HepG2 (cell line): ENCODE measurements at regions not wholly inside any gene's neighbourhood (a gene's known extent, or its start where the extent isn't known, plus 50 kb on each side); places are given as distances from the start of the nearest gene placed in this dataset.

Source experiments
- ARHGAP35 ChIP-seq: sonication (generic); formaldehyde crosslinking; IDR thresholded peaks from 2 replicates; pipeline ENCODE4 v1.9.0; 2022; ENCODE audit warnings: mild to moderate bottlenecking, inconsistent platforms, moderate library complexity, missing genetic modification reagents, borderline replicate concordance
- EEA1 ChIP-seq: sonication (generic); formaldehyde crosslinking; IDR thresholded peaks from 2 replicates; pipeline ENCODE4 v1.5.1; 2020; ENCODE audit warnings: mild to moderate bottlenecking, missing genetic modification reagents, borderline replicate concordance
- GLI4 ChIP-seq: sonication (generic); formaldehyde crosslinking; IDR thresholded peaks from 2 replicates; pipeline ENCODE4 v1.5.1; 2020; ENCODE audit warnings: missing genetic modification reagents, mild to moderate bottlenecking, moderate library complexity, borderline replicate concordance
- NBN ChIP-seq: fragments of 450-650 bp; conservative IDR thresholded peaks from 2 replicates; pipeline ENCODE4 v1.6.1; 2017
- NR1H2 ChIP-seq: sonication (generic); formaldehyde crosslinking; IDR thresholded peaks from 2 replicates; pipeline ENCODE4 v1.8.1; 2022; ENCODE audit warnings: low read depth, missing genetic modification reagents, borderline replicate concordance
- RARG ChIP-seq: sonication (generic); formaldehyde crosslinking; IDR thresholded peaks from 2 replicates; pipeline ENCODE4 v1.4.0; 2020; ENCODE audit warnings: low read depth, mild to moderate bottlenecking, missing genetic modification reagents
- SMARCE1 ChIP-seq: fragments of 450-650 bp; IDR thresholded peaks from 2 replicates; pipeline ENCODE4 v1.6.1; 2017; ENCODE audit warnings: borderline replicate concordance
- ZNF24 ChIP-seq: fragments of 450-650 bp; IDR thresholded peaks from 2 replicates; pipeline ENCODE4 v1.6.1; 2017; ENCODE audit warnings: antibody characterized with exemption, mild to moderate bottlenecking
- ZNF350 ChIP-seq: sonication (generic); formaldehyde crosslinking; IDR thresholded peaks from 2 replicates; pipeline ENCODE4 v1.4.0; 2020; ENCODE audit warnings: mild to moderate bottlenecking, low read depth, missing genetic modification reagents, borderline replicate concordance
- TF ChIP-seq, protein P1 (sequence below): sonication (generic); formaldehyde crosslinking; IDR thresholded peaks from 2 replicates; pipeline ENCODE4 v1.8.1; 2022; ENCODE audit warnings: low read depth, mild to moderate bottlenecking, missing genetic modification reagents
- TF ChIP-seq, protein P2 (sequence below): sonication (generic); formaldehyde crosslinking; IDR thresholded peaks from 2 replicates; pipeline ENCODE4 v1.4.0; 2020; ENCODE audit warnings: missing genetic modification reagents
- TF ChIP-seq, protein P3 (sequence below): sonication (generic); formaldehyde crosslinking; IDR thresholded peaks from 2 replicates; pipeline ENCODE4 v1.4.0; 2020; ENCODE audit warnings: missing genetic modification reagents; ENCODE audit errors: not compliant biosample characterization
- TF ChIP-seq, protein P4 (sequence below): IDR thresholded peaks from 2 replicates; pipeline ENCODE4 v1.6.1; 2018; ENCODE audit warnings: missing genetic modification reagents, mild to moderate bottlenecking, missing compliant biosample characterization

DNA sequence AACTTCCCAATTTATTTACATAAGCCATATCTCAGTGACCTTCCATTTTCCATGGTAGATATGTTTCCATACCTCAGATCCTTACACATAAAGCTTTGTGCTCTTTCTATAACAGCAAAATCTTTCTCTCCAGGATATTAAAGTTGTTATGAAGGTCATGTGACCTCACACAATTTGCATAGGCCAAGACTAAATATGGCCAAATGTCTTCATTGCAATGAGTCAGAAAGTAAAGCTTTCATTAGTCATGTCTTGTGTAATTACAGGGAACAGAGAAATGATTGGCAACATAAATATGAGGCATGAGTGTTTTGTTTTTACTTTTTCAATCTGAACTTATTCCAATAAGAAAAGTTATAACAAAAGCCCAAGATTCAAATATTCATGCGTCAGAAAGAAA is 243.5 kb downstream of the ASXL3 start:
- TF ChIP-seq EEA1 (CRISPR knock-in tag) (no peak), SMARCE1 (no peak), ARHGAP35 (CRISPR knock-in tag) (no peak), NBN (no peak), ZNF350 (CRISPR knock-in tag) (no peak), RARG (no peak), NR1H2 (CRISPR knock-in tag) (no peak), ZNF24 (no peak), GLI4 (no peak)
- TF ChIP-seq, protein P1, sequence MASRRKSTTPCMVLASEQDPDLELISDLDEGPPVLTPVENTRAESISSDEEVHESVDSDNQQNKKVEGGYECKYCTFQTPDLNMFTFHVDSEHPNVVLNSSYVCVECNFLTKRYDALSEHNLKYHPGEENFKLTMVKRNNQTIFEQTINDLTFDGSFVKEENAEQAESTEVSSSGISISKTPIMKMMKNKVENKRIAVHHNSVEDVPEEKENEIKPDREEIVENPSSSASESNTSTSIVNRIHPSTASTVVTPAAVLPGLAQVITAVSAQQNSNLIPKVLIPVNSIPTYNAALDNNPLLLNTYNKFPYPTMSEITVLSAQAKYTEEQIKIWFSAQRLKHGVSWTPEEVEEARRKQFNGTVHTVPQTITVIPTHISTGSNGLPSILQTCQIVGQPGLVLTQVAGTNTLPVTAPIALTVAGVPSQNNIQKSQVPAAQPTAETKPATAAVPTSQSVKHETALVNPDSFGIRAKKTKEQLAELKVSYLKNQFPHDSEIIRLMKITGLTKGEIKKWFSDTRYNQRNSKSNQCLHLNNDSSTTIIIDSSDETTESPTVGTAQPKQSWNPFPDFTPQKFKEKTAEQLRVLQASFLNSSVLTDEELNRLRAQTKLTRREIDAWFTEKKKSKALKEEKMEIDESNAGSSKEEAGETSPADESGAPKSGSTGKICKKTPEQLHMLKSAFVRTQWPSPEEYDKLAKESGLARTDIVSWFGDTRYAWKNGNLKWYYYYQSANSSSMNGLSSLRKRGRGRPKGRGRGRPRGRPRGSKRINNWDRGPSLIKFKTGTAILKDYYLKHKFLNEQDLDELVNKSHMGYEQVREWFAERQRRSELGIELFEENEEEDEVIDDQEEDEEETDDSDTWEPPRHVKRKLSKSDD, result no peak
- TF ChIP-seq, protein P2, sequence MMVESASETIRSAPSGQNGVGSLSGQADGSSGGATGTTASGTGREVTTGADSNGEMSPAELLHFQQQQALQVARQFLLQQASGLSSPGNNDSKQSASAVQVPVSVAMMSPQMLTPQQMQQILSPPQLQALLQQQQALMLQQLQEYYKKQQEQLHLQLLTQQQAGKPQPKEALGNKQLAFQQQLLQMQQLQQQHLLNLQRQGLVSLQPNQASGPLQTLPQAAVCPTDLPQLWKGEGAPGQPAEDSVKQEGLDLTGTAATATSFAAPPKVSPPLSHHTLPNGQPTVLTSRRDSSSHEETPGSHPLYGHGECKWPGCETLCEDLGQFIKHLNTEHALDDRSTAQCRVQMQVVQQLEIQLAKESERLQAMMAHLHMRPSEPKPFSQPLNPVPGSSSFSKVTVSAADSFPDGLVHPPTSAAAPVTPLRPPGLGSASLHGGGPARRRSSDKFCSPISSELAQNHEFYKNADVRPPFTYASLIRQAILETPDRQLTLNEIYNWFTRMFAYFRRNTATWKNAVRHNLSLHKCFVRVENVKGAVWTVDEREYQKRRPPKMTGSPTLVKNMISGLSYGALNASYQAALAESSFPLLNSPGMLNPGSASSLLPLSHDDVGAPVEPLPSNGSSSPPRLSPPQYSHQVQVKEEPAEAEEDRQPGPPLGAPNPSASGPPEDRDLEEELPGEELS (CRISPR knock-in tag), result no peak
- TF ChIP-seq, protein P3, sequence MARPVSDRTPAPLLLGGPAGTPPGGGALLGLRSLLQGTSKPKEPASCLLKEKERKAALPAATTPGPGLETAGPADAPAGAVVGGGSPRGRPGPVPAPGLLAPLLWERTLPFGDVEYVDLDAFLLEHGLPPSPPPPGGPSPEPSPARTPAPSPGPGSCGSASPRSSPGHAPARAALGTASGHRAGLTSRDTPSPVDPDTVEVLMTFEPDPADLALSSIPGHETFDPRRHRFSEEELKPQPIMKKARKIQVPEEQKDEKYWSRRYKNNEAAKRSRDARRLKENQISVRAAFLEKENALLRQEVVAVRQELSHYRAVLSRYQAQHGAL (CRISPR knock-in tag), result no peak
- TF ChIP-seq, protein P4, sequence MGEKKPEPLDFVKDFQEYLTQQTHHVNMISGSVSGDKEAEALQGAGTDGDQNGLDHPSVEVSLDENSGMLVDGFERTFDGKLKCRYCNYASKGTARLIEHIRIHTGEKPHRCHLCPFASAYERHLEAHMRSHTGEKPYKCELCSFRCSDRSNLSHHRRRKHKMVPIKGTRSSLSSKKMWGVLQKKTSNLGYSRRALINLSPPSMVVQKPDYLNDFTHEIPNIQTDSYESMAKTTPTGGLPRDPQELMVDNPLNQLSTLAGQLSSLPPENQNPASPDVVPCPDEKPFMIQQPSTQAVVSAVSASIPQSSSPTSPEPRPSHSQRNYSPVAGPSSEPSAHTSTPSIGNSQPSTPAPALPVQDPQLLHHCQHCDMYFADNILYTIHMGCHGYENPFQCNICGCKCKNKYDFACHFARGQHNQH (CRISPR knock-in tag), result no peak
